Astrocyte of the spinal cord (primary cell): ENCODE measurements at regions not wholly inside any gene's neighbourhood (a gene's known extent, or its start where the extent isn't known, plus 50 kb on each side); places are given as distances from the start of the nearest gene placed in this dataset.
"Not testable (repeated sequence)": the region's sequence is repeated elsewhere in the genome, so short reads cannot be mapped to it uniquely, and the experiment has no call there.

ENCODE experiments used
- DNase-seq: peaks from one replicate; pipeline ENCODE4 v3.0.0; 2011; ENCODE audit warnings: low read depth, low spot score
- H3K4me3 ChIP-seq: 2 replicates; pipeline ENCODE4 v1.5.1; 2011; ENCODE audit warnings: low read depth, mild to moderate bottlenecking, low read length, moderate library complexity
- CTCF ChIP-seq: IDR thresholded peaks from 2 replicates; pipeline ENCODE4 v1.5.1; 2012; ENCODE audit warnings: low read depth, mild to moderate bottlenecking, low read length, inconsistent platforms
- in situ Hi-C: cut with HindIII; loops from 2 replicates; pipeline ENCODE4 v1.10.0; 2017; ENCODE audit warnings: low sequenced_read_pairs

- no peak overlapping the region for H3K4me3 ChIP-seq
- in situ Hi-C loops: no loop called here
- TF ChIP-seq CTCF: no peak
- DNase-seq: no peak
Measured at GRCh38 chr3:102699819-102700140, 265.0 kb downstream of the ZPLD1 start.

DNA sequence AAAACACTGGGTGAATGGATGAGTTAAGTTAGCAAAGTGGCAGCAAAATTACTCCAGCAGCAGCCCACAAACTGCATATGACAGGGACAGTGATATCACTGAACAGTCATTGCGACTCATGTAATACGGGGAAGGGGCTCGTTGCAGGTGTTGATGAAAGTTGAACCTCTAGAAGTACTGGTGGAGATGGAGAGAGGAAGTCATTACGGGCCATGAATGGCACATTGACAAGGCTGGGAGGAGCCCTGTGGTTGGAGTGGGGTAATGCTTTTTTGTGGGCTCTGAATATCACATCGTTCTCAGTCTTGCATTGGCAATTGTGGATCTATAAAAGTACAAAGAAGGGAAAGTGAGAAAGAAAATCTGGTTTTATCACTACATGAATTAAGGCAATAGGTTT lies 278.1 kb downstream of the ZPLD1 start:
- in situ Hi-C loops: no loop called here
- no peak for DNase-seq
- H3K4me3 ChIP-seq: no peak overlapping the region
- TF ChIP-seq CTCF: no peak

DNA sequence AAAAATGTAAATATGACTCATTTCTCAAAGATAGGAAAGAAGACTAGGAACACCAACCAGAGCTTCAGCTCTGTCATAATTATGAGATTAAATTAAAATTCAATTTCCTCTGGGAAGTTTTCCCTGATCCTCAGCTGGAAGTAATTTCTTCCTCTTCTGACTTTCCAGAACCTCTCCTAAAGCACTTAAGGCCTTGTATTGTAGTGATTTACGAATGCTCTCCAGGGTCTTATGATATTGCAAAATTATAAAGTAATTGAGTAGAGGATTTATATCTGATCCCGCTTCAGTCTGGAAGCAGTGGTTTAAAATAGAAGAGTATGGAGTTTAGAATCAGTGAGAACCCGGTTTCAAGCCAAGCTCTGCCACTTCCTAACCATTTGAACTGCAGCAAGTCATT lies 279.8 kb downstream of the ZPLD1 start:
- in situ Hi-C loops: no loop called here
- DNase-seq: no peak
- no peak overlapping the region for H3K4me3 ChIP-seq
- no peak for TF ChIP-seq CTCF

- no peak for TF ChIP-seq CTCF
- in situ Hi-C loops: no loop called here
- peak; percentile 26 for DNase-seq
- H3K4me3 ChIP-seq: no peak overlapping the region
Measured at GRCh38 chr3:102715030-102715697, 280.3 kb downstream of the ZPLD1 start.

DNA sequence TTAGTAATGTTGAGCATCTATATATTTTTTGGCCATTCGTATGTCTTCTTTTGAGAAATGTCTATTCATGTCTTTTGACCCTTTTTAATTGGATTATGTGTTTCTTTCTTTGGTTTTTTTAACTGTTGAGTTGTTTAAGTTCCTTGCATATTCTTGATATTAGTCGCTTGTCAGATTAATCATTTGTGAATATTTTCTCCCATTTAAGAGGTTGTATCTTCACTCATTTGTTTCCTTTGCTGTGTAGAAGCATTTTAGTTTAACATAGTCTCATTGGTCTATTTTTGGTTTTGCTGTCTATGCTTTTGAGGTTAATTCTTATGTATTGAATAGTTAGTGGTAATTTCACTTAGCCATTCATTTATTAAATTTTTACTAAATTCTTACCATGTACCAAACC lies 283.8 kb downstream of the ZPLD1 start:
- no peak overlapping the region for H3K4me3 ChIP-seq
- in situ Hi-C loops: no loop called here
- DNase-seq: no peak
- TF ChIP-seq CTCF: no peak

DNA sequence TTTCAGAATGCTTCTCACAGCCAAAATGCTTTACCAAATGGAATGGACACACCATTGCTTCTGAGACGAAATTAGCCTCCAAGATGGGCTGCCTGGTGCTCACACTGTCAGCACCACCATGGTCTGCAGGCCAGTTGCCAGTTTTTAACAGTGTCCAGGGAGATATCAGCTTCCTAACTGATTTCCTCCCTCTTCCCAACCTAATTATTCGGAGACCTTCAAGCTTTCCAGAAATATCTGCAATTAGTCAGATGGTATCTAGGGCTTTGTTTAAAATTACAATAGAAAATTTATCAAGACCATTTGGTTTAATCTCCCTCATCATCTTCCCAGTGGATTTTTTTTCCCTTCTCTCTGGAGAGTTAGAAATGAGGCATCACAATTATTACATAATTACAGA lies 287.5 kb downstream of the ZPLD1 start:
- no peak for TF ChIP-seq CTCF

DNA sequence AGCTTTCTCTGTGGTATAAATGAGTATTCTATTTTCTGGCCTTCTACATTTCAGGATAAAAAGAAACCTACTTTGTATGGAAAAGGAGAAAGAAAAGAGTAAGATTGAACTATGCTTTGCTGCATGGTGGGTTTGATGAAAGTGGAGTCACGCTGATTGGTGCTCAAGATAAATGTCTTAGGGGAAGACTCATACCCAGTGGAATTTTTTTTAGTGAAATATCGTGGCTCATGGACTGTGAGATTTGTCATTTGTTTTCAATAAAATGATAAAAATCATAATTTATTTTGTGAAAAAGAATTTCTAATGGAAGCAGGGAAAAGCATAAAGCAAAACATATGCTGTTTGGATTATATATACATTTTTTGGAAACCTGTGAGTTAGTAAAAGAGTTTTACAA lies 292.5 kb downstream of the ZPLD1 start:
- DNase-seq: no peak
- no peak for TF ChIP-seq CTCF
- in situ Hi-C loops: no loop called here
- no peak overlapping the region for H3K4me3 ChIP-seq

More for the DNA sequence above, 287.5 kb downstream of the ZPLD1 start:
- no peak overlapping the region for H3K4me3 ChIP-seq
- DNase-seq: no peak
- in situ Hi-C loops: no loop called here

DNA sequence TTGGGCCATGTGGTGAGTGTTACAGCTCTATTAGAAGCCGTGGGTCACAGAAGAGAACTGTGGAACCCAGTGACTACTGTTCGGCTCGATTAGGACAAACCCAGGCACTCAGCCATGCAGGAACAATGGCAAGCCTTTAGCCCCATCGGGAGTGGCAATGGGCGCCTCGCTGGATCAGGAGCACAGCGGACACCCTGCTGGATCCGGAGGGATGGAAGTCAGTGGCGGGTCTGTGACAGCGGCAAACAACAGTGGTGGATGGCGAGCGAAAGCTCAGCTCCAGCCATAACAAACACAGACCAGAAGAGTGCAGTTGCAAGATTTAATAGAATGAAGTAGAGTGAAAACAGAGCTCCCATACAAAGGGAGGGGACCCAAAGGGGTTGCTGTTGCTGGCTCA lies 297.8 kb downstream of the ZPLD1 start:
- DNase-seq, H3K4me3 ChIP-seq, in situ Hi-C loops: not testable (repeated sequence)
